SK-N-MC (cell line): ENCODE measurements at regions not wholly inside any gene's neighbourhood (a gene's known extent, or its start where the extent isn't known, plus 50 kb on each side); places are given as distances from the start of the nearest gene placed in this dataset.
"Not testable (repeated sequence)": the region's sequence is repeated elsewhere in the genome, so short reads cannot be mapped to it uniquely, and the experiment has no call there.

Source experiments
- DNase-seq: peaks from one replicate; pipeline ENCODE4 v3.0.0-alpha.2; 2011; ENCODE audit warnings: low read depth, low spot score
- H3K27ac ChIP-seq: fragments of 200-600 bp; sonication (generic); 2 replicates; pipeline ENCODE4 v1.5.1; 2016; ENCODE audit warnings: mixed run types
- H3K36me3 ChIP-seq: fragments of 200-600 bp; sonication (generic); 2 replicates; pipeline ENCODE4 v1.6.1; 2017; ENCODE audit warnings: antibody characterized with exemption, low read length, mixed read lengths; ENCODE audit not compliant: insufficient read depth
- H3K4me3 ChIP-seq: fragments of 200-600 bp; sonication (generic); 2 replicates; pipeline ENCODE4 v1.5.1; 2016
- H3K9ac ChIP-seq: fragments of 200-600 bp; sonication (generic); 2 replicates; pipeline ENCODE4 v1.8.0; 2017; ENCODE audit warnings: mixed run types, mixed read lengths; ENCODE audit not compliant: insufficient read length
- H3K9me3 ChIP-seq: fragments of 200-600 bp; sonication (generic); 2 replicates; pipeline ENCODE4 v1.6.1; 2017; ENCODE audit warnings: low read depth, mild to moderate bottlenecking, antibody characterized with exemption, low read length, moderate library complexity, mixed read lengths
- EZH2 ChIP-seq: fragments of 200-600 bp; sonication (generic); IDR thresholded peaks from one replicate; pipeline ENCODE4 v1.6.1; 2017; ENCODE audit warnings: antibody characterized with exemption
- FOXP2 ChIP-seq: optimal IDR thresholded peaks from 2 replicates; pipeline ENCODE3; 2011; ENCODE audit warnings: mild to moderate bottlenecking, moderate library complexity; ENCODE audit not compliant: insufficient read depth; ENCODE audit errors: extremely low read length, control extremely low read depth
- POLR2AphosphoS5 ChIP-seq: IDR thresholded peaks from 2 replicates; pipeline ENCODE4 v1.6.1; 2012; ENCODE audit warnings: mild to moderate bottlenecking, low read depth, low read length, borderline replicate concordance

DNA sequence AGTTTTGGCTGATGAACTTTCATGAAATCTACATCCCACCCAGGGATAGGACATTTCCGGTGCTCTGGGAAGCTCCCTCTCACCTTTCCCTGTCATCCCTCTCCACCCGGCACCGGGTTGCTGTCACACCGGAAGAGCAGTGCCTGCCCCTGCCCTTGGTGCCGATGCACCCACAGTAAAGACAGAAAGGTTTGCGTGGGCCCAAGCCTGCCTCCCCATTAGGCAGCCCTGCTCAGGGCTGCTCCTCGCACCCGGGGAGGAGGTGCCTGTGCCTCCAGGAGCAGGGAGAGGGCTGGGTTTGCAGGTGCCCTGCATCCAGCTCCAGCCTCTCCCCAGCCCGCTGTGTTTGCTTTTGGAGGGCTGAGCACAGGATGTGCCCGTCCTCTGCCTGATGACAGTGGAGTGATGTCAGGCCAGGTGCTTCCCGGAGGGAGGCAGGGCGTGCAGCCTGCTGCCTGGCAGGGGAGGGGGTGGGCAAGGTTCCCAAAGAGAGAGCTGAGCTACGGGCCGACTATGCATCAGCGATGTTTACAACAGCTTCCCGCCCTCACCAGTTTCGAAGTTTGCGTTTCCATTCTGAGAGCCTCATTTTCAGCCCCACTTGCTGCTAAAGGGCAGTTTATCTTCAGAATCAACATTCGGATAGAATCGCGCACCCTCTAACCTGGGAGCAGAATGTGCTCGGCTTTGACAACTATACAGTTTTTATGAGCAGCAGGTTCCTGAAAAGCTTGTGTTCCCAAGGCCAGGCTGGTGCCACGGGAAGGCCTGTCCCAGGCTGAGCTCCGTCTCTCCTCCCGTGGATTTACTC lies 83.2 kb upstream of the CLDN5 start:
- Histone ChIP-seq H3K36me3 (no peaks in the 10 kb centered on the region), H3K9ac (no peak overlapping the region), H3K4me3 (no peak overlapping the region), H3K27ac (no peak overlapping the region), H3K9me3 (no peaks in the 10 kb centered on the region)
- no peak for DNase-seq
- no peak for TF ChIP-seq EZH2
- no peak for TF ChIP-seq FOXP2
- no peak for TF ChIP-seq POLR2AphosphoS5

DNA sequence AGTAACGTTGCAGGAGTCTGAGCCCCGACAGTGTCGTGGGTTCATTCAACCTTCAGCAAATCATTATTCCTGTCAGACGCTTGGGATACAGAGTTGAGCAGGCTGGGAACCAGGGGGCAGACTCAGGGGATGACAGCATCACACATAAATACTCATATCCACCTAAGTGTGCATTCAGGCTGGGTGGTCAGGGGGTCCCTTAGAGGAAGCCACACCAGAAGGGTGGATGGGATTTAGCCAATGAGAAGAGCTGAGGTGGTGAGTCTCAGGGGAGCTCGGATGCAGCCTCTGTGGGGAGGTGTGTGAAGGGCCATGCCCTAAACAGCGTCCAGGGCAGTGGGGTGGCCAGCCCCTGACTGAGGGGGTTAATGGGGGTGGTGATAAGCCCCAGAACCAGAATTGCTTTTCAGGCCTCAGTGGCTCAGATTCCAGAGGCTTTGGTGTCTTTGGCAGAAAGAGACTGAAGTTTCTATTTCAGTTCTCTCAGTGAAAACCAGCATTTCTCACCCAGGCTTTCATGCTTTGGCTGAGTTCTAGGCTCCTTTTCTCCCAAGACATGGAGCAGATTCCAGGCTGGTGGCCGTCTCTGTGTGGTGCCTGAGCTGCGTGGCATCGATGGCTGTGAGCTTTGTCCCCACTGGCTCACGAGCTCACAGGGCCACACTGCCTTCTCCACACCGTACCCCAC lies 83.9 kb upstream of the CLDN5 start:
- Histone ChIP-seq H3K36me3 (no peaks in the 10 kb centered on the region), H3K27ac (no peak overlapping the region), H3K4me3 (no peak overlapping the region), H3K9ac (no peak overlapping the region), H3K9me3 (no peaks in the 10 kb centered on the region)
- DNase-seq, result no peak
- TF ChIP-seq POLR2AphosphoS5, result no peak
- TF ChIP-seq FOXP2, result no peak
- no peak for TF ChIP-seq EZH2

DNA sequence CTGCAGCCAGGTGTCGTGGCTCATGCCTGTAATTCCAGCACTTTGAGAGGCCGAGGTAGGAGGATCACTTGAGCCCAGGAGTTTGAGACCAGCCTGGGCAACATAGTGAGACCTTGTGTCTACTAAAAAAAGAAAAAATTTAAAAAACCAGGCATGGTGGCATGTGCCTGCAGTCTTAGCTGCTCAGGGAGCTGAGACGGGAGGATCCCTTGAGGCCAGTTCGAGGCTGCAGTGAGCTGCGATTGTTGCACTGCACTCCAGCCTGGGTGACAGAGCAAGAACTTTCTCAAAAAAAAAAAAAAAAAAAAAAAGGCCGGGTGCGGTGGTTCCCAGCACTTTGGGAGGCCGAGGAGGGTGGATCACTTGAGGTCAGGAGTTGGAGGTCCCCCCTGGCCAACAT lies 85.5 kb upstream of the CLDN5 start:
- H3K4me3 ChIP-seq, H3K36me3 ChIP-seq, H3K9ac ChIP-seq, DNase-seq, H3K9me3 ChIP-seq, H3K27ac ChIP-seq: not testable (repeated sequence)

DNA sequence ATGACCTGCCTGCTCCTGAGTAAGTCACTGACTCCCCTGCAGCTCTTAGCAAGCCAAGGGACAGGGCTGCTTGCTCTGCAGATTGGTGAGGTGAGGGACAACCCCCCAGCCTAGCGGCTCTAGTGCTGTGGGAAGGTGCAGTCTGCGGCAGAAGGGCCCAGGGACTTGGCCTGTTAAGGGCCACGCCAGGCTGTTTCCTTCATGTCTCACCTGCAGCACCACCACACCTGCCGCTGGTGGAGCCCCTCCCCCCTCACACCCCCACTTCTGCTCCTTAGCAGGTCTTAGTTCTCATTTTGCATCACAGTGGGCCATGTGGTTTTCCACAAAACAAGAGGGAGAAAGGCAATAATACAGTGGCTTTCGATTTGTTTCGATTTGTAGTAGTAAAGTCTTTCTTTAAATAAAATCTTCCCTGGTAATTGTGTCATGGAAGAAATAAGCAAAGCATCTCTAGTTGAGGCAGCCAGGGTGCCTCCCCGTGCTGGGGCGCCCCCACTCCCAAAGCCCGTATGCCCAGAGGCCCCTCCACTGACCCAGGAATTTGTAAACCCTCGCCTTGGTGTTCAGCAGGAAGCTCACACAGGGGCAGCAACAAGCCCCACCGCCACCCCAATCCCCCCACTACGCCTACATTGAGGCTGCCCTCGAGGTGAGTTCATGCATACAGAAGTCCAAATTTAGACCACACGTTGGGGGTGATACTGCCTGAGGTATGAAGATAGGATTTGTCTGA lies 86.5 kb upstream of the CLDN5 start:
- Histone ChIP-seq H3K9me3 (no peaks in the 10 kb centered on the region), H3K4me3 (no peak overlapping the region), H3K9ac (no peak overlapping the region), H3K36me3 (no peaks in the 10 kb centered on the region), H3K27ac (no peak overlapping the region)
- no peak for TF ChIP-seq FOXP2
- TF ChIP-seq EZH2, result no peak
- no peak for TF ChIP-seq POLR2AphosphoS5
- no peak for DNase-seq

DNA sequence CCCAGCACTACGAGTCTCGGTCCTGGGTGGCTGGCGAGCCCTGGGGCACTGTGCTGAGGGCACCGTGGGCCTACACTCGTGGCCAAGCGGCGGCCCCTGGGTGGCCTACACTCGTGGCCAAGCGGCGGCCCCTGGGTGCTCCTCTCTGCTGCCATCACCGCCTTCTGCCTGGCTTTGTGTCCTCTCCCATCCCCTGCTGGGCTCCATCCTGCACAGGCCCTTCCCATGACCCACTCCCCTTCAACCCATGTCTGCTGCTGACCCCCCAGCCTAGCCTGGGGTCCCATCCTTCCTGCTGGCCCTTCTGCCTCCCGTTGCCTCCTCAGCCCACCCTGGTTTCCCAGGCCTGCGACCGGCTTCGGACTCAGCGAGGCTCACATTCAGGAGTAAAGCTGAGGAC lies 87.4 kb upstream of the CLDN5 start:
- DNase-seq, result no peak
- H3K27ac ChIP-seq, result no peak overlapping the region
- no peak overlapping the region for H3K4me3 ChIP-seq
- TF ChIP-seq FOXP2 (no peak), EZH2 (no peak), POLR2AphosphoS5 (no peak)
- H3K36me3 ChIP-seq, result no peaks in the 10 kb centered on the region
- no peaks in the 10 kb centered on the region for H3K9me3 ChIP-seq
- H3K9ac ChIP-seq, result no peak overlapping the region

DNA sequence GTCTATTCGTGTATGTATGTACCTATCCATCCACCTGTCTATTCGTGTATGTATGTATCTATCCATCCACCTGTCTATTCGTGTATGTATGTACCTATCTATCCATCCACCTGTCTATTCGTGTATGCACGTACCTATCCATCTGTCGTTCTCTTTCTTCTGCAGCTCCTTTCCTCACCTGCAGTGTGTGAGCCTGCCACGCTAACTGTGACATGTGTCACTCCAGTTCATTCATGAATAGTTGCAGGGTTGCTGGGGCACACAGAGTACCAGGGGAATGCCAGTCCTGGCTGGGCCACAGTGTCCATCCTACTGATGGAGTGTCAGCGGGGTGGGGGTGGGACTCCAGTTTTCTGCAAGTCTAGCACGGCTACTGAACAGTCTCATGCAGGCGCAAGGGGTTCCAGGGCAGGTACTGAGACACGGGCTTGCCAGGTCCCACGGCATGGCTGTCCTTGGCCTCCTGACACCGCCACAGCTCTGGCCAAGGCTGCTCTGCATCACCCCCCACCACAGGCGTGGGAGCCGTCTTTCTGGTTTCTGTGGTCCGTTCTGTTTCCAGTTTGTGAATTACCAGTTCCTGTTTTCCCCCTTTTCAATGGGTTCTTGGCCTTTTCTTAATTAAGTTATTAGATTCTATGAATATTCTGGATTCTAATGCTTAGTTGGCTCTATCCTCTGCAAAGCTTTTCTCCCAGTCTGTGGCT lies 88.8 kb upstream of the CLDN5 start:
- Histone ChIP-seq H3K9ac (no peak overlapping the region), H3K27ac (no peak overlapping the region), H3K36me3 (no peaks in the 10 kb centered on the region), H3K4me3 (no peak overlapping the region), H3K9me3 (no peaks in the 10 kb centered on the region)
- TF ChIP-seq EZH2 (no peak), POLR2AphosphoS5 (no peak), FOXP2 (no peak)
- DNase-seq, result no peak

DNA sequence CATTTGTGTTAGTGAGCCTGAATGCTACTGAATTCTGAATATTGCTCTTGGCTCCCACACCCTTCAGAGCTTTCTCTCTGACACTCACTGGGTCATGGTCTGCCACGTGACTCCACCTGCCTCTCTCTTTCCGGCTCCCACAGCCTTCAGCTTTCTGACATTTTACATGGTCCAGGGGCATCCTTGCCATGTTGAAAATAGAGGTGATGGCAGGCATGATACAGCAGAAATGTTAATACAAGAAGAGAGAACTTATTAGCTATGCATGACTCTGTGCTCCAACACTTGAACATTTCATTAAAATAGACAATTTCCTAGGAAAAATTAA lies 90.3 kb upstream of the CLDN5 start:
- TF ChIP-seq EZH2, result no peak
- TF ChIP-seq POLR2AphosphoS5, result no peak
- no peak for TF ChIP-seq FOXP2
- H3K4me3 ChIP-seq, result no peak overlapping the region
- H3K9me3 ChIP-seq, result no peaks in the 10 kb centered on the region
- no peak overlapping the region for H3K9ac ChIP-seq
- no peak overlapping the region for H3K27ac ChIP-seq
- DNase-seq, result no peak
- no peaks in the 10 kb centered on the region for H3K36me3 ChIP-seq

DNA sequence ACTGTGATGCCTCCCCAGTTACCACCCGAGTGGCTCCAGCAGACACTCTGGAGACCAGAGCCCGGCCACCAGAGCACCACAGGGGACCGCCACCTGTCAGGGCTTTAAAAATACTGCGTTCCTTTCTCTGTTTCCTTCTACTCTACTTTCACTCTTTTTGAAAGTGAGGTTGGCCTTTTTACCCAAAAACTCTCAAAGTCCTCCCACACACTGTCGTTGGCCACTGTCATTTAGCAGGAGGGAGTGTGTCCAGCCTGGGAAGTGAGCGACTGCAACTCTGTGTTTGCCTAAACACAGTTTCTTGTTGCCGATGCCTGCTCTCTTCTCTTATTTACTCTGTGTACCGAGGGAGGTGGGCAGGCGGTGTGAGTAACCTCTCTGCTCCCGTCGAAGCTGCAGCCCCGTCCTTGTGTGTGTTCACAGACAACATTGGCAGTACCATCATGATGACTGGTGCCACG lies 90.8 kb upstream of the CLDN5 start:
- no peak for DNase-seq
- H3K27ac ChIP-seq, result no peak overlapping the region
- H3K9ac ChIP-seq, result no peak overlapping the region
- H3K36me3 ChIP-seq, result no peaks in the 10 kb centered on the region
- H3K9me3 ChIP-seq, result no peaks in the 10 kb centered on the region
- TF ChIP-seq POLR2AphosphoS5 (no peak), FOXP2 (no peak)
- no peak overlapping the region for H3K4me3 ChIP-seq
